ENCODE measurements at regions not wholly inside any gene's neighbourhood (a gene's known extent, or its start where the extent isn't known, plus 50 kb on each side); places are given as distances from the start of the nearest gene placed in this dataset.
A peak's percentile ranks its signal among the peaks of the same experiment; 100 is the strongest.
"Not testable (repeated sequence)": the region's sequence is repeated elsewhere in the genome, so short reads cannot be mapped to it uniquely, and the experiment has no call there.

DNA sequence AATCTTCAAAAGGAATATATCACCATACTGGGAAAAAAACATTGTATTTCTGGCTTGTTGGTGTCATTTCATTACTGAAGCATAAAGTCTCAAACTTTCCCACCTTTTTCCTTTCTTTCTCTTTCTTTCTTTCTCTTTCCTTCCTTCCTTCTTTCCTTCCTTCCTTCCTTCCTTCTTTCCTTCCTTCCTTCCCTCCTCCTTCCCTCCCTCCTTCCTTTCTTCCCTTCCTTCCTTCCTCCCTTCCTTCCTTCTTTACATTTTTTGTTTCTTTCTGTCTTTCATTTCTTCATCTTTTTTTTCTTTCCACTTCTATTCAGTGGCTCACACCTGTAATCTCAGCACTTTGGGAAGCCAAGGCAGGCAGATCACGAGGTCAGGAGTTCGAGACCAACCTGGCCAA, 1160.7 kb downstream of the PCDH7 start:
- not testable (repeated sequence) for DNase-seq (ENCODE audit: low read depth); H3K4me3 ChIP-seq (ENCODE audit: low read depth, low read length)

DNA sequence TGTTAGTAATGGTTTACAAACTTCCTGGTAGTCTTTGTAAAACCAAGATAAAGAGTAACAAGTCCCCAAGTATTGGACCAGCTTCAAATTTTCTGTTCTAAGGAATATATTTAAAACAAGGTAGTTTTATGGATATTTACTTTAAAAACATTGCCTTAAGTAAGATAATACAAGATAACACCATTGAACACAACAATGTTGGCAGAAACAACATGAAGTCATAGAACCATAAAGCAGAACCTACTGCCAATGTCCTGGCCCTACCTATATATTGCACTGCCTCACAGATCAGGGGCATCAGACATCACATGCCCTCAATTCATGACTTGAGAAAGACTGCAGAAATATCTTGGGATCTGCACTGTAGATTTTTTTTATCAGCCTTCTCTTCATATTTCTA, 1176.2 kb downstream of the PCDH7 start:
- no peak overlapping the region for H3K4me3 ChIP-seq (ENCODE audit: low read depth, low read length)
- DNase-seq (ENCODE audit: low read depth): no peak

DNA sequence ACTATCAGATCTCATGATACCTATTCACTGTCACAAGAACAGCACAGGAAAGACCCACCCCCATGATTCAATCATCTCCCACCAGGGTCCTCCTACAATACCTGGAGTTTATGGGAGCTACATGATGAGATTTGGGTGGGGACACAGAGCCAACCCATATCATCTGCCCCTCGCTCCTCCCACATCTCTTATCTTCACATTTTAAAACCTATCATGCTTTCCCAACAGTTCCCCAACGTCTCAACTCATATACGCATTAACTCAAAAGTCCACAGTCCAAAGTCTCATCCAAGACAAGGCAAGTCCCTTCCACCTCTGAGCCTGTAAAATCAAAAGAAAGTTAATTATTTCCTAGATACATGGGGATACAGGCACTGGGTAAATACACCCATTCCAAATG, 1185.2 kb downstream of the PCDH7 start:
- no peak overlapping the region for H3K4me3 ChIP-seq (ENCODE audit: low read depth, low read length)
- DNase-seq (ENCODE audit: low read depth): no peak

DNA sequence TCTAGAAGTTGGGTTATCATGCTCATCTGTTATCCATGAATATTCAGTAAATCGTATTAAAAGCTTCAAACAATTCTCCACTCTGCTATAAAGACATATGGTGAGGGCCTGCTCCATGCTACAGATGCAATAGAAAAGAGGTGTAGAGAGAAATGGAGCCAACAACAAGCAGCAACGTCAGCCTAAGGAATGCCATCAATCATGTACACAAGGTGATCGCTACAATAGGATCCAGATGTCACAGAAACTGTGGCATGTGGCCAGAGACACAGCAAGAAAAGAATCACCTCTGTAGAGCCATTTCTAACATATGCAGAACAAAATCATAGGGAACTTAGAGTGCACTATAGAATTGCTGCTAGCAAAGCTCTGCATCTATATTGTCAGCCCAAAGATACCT, 1188.1 kb downstream of the PCDH7 start:
- DNase-seq (ENCODE audit: low read depth): no peak
- no peak overlapping the region for H3K4me3 ChIP-seq (ENCODE audit: low read depth, low read length)

DNA sequence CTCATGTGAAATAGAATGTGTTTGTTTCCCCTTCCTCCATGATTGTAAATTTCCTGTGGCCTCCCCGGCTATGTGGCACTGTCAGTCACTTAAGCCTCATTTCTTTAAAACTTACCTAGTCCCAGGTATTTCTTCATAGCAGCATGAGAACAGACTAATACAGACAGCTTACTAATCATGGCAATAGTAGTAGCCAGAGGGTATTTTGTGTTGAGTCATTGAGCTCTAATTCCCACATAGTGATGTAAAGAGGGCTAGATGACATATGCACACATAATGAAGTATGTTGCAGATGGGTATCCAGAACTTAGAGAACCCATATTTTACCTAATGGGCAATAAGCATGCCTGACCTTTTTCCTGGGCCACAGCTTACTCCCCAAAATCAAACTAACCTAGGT, 1197.2 kb downstream of the PCDH7 start:
- peak; percentile 5 for DNase-seq (ENCODE audit: low read depth)
- no peak overlapping the region for H3K4me3 ChIP-seq (ENCODE audit: low read depth, low read length)

DNA sequence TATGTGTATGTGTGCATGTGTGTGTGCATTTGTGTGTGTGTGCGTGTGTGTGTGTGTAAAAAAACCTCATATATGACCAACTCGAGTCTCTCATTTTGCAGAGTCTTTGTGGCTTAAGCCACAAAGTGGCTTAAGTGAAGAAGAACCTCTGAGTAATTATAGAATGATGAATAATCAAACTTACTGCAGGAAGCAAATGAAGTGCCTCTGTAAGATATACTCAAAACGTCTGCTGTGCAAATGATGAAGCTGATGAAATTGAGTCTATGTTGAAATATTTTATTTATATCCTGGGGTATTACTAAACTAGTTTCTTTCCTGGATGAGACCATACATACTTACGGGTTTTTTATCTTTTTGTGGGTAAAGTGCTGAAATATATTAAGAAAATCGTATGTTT, 1198.7 kb downstream of the PCDH7 start:
- DNase-seq (ENCODE audit: low read depth): peak; percentile 24
- H3K4me3 ChIP-seq (ENCODE audit: low read depth, low read length): no peak overlapping the region

DNA sequence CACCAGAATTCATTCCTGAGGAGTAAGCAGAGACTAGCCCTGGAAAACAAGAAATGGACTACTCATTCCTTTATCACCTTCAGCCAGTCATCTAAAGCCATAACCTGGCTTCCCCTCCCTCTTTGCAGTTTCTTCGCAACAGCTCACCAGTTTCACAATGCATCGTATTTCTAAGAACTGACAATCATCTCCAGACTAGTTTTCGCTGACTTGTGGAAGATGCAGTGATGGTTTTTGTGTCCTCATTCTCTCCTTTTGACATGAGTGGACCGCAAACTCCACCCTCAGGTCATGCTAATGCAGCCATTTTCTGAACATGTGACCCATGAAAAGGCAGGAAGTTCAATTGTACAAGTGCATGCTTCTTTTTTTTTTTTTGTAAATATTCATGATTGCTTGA, 1203.5 kb downstream of the PCDH7 start:
- no peak overlapping the region for H3K4me3 ChIP-seq (ENCODE audit: low read depth, low read length)
- no peak for DNase-seq (ENCODE audit: low read depth)

DNA sequence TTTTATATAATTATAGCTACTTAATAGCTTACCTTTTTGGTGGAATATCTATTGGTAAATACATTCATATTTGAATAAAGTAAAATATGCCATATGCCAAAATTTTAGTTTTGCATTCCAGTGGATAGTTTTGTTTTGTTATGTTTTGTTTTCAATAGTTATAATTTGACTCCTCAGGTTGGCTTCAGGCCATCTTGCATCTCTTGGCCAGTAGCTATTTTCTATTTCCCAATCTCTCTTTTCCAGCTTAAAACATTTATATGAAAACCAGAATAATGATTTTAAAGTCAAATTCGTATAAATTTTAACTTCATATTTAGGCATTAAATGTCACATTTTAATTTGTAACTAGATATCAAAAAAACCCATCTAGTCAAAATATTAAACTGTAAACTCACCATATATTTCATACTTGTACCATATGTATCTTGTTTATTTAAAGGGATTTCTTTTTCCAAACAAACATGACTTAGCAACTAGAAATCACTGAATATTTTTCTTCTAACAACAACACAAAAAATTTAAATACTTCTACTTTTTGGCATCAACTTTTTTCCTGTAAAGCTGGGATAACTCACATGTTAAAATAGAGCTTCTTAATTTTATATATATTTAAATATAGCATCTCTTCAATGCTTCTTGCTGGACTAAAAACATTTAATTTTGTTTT, 1209.6 kb downstream of the PCDH7 start:
- no peak overlapping the region for H3K4me3 ChIP-seq (ENCODE audit: low read depth, low read length)
- DNase-seq (ENCODE audit: low read depth): no peak

DNA sequence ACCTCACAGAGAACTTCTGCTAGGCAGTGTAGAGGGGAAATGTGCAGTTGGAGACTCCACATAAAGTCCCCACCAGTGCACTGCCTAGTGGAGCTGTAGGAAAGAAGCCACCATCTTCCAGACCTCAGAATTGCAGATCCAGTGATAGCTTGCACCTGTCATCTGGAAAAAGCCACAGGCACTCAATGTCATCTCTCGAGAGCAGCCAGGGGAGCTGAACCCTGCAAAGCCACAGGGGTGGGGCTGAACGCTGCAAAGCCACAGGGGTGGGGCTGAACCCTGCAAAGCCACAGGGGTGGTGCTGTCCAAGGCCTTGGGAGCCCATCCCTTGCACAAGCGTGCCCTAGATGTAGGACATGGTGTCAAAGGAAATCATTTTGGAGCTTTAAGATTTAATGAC, 1226.3 kb downstream of the PCDH7 start:
- DNase-seq (ENCODE audit: low read depth): no peak
- no peak overlapping the region for H3K4me3 ChIP-seq (ENCODE audit: low read depth, low read length)

DNA sequence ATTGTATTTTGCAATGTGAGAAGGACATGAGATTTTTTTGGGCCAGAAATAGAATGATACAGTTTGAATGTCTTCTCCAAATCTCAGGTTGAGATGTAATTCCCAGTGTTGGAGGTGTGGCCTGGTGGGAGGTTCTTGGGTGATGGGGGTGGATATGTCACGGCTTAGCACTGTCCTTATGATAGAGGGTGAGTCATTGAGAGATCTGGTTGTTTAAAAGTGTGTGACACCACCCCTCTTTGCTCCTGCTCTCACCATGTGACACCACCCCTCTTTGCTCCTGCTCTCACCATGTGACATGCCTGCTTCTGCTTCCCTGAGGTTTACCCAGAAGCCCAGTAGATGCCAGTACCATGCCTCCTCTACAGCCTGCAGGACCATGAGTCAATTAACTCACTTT, 1226.9 kb downstream of the PCDH7 start:
- no peak for DNase-seq (ENCODE audit: low read depth)
- H3K4me3 ChIP-seq (ENCODE audit: low read depth, low read length): no peak overlapping the region

DNA sequence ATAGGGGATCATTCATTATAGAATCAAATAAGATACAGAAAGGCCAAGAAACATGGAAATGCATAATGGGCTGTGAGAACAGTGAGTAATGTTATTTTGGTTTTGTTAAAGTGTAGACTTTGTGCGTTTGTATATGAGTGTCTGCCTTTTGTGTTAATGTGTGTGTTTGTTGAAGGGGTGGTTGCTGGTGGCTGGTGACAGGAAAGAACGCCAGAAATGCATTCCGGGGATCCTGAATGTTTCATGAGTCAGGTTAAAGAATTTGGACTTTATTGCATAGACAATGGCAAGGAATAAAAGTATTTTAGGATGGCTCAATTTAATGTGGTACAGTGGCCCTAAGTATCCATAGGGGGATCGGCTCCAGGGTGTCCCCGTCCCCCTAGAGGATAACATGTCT, 1228.9 kb downstream of the PCDH7 start:
- DNase-seq (ENCODE audit: low read depth): no peak
- H3K4me3 ChIP-seq (ENCODE audit: low read depth, low read length): no peak overlapping the region

DNA sequence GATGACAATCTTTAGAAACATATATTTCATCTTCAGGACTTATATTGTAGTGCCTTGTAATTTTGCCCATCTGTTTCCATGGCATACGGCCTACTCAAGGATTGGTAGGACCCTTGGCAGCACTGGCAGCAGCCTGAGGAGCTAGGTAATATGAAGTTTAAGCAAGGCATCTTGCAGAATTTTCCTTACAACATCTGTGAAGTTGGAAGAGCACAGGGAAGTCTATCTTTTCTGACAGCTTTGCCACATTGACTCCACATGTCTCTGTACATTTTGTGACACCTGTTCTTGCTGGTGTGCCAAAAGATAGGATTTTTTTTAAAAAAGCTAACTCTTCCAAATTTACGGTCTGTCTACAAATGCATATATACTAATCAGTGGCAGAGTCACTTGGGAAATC, 1235.2 kb downstream of the PCDH7 start:
- H3K4me3 ChIP-seq (ENCODE audit: low read depth, low read length): no peak overlapping the region

DNA sequence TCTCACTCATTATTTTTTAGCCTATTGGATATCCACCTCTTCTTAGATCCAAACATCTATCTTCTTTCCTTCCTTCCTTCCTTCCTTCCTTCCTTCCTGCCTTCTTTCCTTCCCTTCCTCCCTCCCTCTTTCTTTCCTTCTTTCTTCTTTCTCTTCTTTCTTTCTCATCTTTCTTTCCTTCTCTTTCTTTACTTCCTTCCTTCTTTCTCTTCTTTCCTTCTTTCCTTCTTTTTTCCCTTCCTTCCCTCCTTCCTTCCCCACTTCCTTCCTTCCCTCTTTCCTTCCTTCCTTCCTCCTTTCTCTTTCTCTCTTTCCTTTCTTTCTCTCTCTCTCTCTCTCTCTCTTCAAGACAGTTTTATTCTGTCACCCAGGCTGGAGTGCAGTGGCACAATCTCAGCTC, 1239.8 kb downstream of the PCDH7 start:
- H3K4me3 ChIP-seq (ENCODE audit: low read depth, low read length): no peak overlapping the region
- DNase-seq (ENCODE audit: low read depth): no peak

More for the DNA sequence above, 1235.2 kb downstream of the PCDH7 start:
- DNase-seq (ENCODE audit: low read depth): no peak

DNA sequence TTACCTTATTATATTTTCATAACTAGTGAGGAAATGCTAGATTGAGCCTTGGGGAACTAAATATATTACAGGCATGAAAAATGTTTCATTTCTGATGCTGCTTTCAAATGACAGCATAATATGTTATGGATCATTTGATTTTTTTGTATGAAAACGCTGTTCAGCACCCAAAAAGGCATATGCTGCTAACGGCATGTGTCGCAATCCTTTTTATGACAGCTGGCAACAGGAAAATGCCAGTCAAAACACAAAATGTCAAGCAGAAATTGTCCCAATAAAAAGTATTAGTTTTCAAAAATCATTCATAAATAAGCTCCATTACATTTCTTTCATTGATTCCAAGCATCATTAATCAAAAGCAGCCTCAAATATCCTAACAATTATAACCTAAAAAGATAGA, 1244.5 kb downstream of the PCDH7 start:
- H3K4me3 ChIP-seq (ENCODE audit: low read depth, low read length): no peak overlapping the region
- DNase-seq (ENCODE audit: low read depth): no peak

DNA sequence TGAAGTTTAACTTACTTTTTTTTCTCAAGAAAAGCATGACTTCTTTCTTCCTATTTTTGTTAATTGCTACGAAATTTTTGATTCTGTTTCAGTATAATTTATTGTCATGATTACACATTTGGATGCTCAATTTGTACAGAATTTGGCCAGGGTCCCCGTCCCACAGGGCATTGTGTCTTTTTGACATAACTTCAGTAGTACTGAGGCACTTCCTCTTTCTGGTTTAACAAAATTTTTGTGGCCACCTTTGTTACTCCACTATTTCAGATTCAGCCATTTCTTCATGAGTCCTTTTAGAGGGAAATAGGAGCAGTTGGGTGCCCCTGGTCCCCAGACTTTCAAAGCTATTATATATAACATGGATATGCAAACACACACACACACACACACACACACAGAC, 1248.7 kb downstream of the PCDH7 start:
- no peak overlapping the region for H3K4me3 ChIP-seq (ENCODE audit: low read depth, low read length)
- no peak for DNase-seq (ENCODE audit: low read depth)

DNA sequence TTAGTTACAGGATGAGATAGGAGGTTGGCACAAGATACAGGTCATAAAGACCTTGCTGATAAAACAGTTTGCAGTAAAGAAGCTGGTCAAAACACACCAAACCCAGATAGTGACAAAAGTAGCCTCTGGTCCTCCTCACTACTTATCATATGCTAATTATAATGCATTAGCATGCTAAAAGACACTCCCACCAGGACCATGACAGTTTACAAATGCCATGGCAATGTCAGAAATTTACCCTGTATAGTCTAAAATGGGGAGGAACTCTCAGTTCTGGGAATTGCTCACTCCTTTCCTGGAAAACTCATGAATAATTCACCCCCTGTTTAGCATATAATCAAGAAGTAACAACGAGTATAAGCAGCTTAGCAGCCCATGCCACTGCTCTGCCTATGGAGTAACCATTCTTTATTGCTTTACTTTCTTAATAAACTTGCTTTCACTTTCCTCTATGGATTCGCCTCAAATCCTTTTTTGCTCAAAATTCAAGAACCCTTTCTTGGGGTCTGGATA, 1254.4 kb downstream of the PCDH7 start:
- no peak for DNase-seq (ENCODE audit: low read depth)
- no peak overlapping the region for H3K4me3 ChIP-seq (ENCODE audit: low read depth, low read length)

DNA sequence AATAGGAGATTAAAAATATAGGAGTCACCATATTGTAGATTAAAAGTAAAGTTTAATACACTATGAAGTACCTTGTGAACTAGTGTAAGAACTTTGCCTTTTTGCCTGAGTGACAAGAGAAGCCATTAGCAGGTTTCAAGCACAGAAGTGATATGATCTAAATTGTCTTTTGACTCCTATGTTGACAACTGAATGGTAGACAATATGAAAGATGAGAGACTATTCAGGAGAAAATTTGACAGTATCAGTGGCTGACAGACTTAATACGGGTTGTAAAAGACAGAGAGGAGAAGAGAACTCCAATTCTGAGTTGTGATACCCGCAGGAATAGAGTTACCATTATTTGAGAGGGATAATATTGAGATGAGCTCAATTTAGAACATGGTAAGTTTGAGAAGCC, 1259.8 kb downstream of the PCDH7 start:
- DNase-seq (ENCODE audit: low read depth): no peak
- H3K4me3 ChIP-seq (ENCODE audit: low read depth, low read length): no peak overlapping the region

DNA sequence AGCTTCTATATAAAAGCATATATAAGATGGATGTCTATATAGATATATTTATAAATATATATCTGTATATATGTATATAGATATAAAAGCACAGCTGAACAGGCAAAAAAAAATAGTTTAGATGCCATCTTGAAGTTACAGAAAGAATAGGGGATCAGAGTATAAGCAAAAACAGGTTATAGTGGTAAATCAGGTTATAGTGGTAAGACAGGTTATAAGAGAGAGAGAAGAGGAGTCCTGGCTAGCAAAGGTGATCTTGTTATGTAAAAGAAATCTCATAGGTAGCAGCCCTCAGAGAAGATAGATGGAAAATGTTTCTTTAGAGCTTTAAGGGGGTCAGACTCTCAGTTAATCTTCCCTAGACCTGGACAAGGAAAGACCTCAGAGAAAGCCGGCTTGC, 1263.1 kb downstream of the PCDH7 start:
- no peak overlapping the region for H3K4me3 ChIP-seq (ENCODE audit: low read depth, low read length)
- no peak for DNase-seq (ENCODE audit: low read depth)

DNA sequence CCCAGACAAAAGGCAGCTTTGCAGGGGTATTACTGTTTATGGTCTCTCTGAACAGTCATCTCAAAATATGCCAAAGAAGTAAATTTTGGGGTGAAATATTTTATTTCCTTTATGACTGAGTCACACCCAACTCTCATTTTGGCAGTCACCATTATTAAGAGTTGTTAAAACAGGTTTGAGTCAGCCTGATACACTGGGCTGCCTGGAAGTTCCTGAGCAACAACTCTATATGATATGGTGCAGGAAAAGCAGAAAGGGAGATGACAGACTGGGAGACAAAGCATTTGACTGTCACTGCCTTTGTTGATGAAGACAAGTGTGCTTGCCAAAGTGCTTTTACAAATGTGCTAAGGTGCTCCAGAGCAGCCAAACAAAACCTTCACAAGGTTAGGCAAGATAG, 1263.5 kb downstream of the PCDH7 start:
- H3K4me3 ChIP-seq (ENCODE audit: low read depth, low read length): no peak overlapping the region
- DNase-seq (ENCODE audit: low read depth): no peak

DNA sequence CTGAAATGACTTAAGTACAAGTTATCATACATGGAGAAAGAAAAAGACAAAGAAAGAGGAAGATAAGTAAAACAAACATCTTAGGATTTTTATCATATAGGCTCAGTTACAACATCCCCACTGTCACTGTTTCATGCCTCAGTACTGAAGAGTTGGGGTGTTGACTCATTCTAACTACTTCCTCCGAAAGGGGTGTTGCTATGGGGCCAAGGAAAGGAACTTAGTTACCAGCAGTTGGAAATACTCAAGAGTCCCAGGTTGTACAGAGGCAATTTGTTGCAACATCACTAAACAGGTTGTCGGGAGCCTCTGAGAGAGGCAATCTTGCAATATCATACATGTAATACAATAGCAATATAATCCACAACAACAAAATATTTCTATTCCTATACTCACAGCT, 1264.7 kb downstream of the PCDH7 start:
- DNase-seq (ENCODE audit: low read depth): peak; percentile 1
- no peak overlapping the region for H3K4me3 ChIP-seq (ENCODE audit: low read depth, low read length)

DNA sequence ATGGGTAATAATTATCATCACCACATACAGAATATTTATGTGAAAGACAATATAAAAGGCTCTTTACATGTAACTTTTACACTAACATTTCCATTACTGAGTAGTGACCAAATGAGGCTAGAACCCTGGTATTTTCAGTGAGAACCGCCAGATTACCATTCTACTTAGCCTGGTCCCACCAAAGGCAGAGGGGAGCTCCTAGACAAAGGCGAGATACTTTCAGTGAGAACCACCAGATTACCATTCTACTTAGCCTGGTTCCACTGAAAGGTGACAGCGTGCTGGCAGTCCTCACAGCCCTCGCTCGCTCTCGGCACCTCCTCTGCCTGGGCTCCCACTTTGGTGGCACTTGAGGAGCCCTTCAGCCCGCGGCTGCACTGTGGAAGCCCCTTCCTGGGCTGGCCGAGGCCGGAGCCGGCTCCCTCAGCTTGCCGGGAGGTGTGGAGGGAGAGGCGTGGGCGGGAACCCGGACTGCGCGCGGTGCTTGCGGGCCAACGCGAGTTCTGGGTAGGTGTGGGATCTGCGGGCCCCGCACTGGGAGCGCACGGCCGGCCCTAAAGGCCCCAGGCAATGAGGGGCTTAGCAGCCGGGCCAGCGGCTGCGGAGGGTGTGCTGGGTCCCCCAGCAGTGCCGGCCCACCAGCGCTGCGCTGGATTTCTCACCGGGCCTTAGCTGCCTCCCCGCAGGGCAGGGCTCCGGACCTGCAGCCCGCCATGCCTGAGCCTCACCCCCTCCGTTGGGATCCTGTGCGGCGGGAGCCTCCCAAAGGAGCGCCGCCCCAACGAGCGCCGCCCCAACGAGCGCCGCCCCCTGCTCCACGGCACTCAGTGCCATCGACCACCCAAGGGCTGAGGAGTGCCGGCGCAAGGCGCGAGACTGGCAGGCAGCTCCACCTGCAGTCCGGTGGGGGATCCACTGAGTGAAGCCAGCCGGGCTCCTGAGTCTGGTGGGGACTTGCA, 1276.1 kb downstream of the PCDH7 start:
- DNase-seq (ENCODE audit: low read depth): no peak

More for the DNA sequence above, 1276.1 kb downstream of the PCDH7 start:
- H3K4me3 ChIP-seq (ENCODE audit: low read depth, low read length): no peak overlapping the region
